Mesenchymal stem cell (in vitro differentiated cells and primary cell): ENCODE measurements at regions not wholly inside any gene's neighbourhood (a gene's known extent, or its start where the extent isn't known, plus 50 kb on each side); places are given as distances from the start of the nearest gene placed in this dataset.
A peak's percentile ranks its signal among the peaks of the same experiment; 100 is the strongest.

Experiments used
- DNase-seq: peaks from one replicate; pipeline ENCODE4 v3.0.0-alpha.2; 2013
- H2AFZ ChIP-seq: one replicate; pipeline ENCODE4 v1.6.1; 2013; ENCODE audit warnings: low read depth, mild to moderate bottlenecking, control low read depth, inconsistent platforms, low read length, moderate library complexity
- H2AK5ac ChIP-seq: 2 replicates; pipeline ENCODE4 v1.6.1; 2013; ENCODE audit warnings: low read length, moderate library complexity, mild to moderate bottlenecking, inconsistent platforms; ENCODE audit not compliant: severe bottlenecking
- H2BK120ac ChIP-seq: one replicate; pipeline ENCODE4 v1.6.1; 2013; ENCODE audit warnings: low read depth, mild to moderate bottlenecking, inconsistent platforms, low read length, moderate library complexity
- H2BK12ac ChIP-seq, 2 experiments: one replicate each; pipeline ENCODE4 v1.6.1; 2013; ENCODE audit warnings: inconsistent platforms in 2 of 2, low read length in 2 of 2, mild to moderate bottlenecking in 2 of 2, moderate library complexity in 2 of 2, control low read depth in 1 of 2
- H2BK15ac ChIP-seq: one replicate; pipeline ENCODE4 v1.6.1; 2013; ENCODE audit warnings: mild to moderate bottlenecking, low read depth, inconsistent platforms; ENCODE audit not compliant: poor library complexity, severe bottlenecking
- H2BK5ac ChIP-seq: 2 replicates; pipeline ENCODE4 v1.6.1; 2013; ENCODE audit warnings: low read depth, mild to moderate bottlenecking, low read length, control low read depth, inconsistent platforms; ENCODE audit not compliant: poor library complexity, severe bottlenecking
- H3K14ac ChIP-seq, 2 experiments: one replicate each; pipeline ENCODE4 v1.6.1; 2013; ENCODE audit warnings: inconsistent platforms in 2 of 2, low read length in 2 of 2, control low read depth in 1 of 2, mild to moderate bottlenecking in 1 of 2, moderate library complexity in 1 of 2
- H3K18ac ChIP-seq, 2 experiments: one replicate each; pipeline ENCODE4 v1.6.1; 2013; ENCODE audit warnings: inconsistent platforms in 2 of 2, low read length in 2 of 2, control low read depth in 1 of 2, low read depth in 1 of 2, mild to moderate bottlenecking in 1 of 2
- H3K23ac ChIP-seq, 2 experiments: one replicate each; pipeline ENCODE4 v1.6.1; 2013; ENCODE audit warnings: inconsistent platforms in 2 of 2, low read length in 2 of 2, mild to moderate bottlenecking in 2 of 2, moderate library complexity in 2 of 2, control low read depth in 1 of 2
- H3K27ac ChIP-seq: 2 replicates; pipeline ENCODE4 v1.5.1; 2013; ENCODE audit warnings: mild to moderate bottlenecking, moderate library complexity, low read length, control low read depth, inconsistent platforms; ENCODE audit not compliant: poor library complexity, severe bottlenecking
- H3K27me3 ChIP-seq, 2 experiments: 2 replicates each; pipeline versions ENCODE4 v1.6.1 to v1.7.0; 2013; ENCODE audit warnings: low read length in 2 of 2, mild to moderate bottlenecking in 2 of 2, moderate library complexity in 2 of 2, control low read depth in 1 of 2, inconsistent platforms in 1 of 2; ENCODE audit not compliant: control insufficient read depth in 1 of 2, insufficient read depth in 1 of 2
- H3K36me3 ChIP-seq, 2 experiments: 2 replicates each; pipeline versions ENCODE4 v1.6.1 to v1.7.0; 2013; ENCODE audit warnings: low read length in 2 of 2, control low read depth in 1 of 2, inconsistent platforms in 1 of 2, low read depth in 1 of 2, mild to moderate bottlenecking in 1 of 2; ENCODE audit not compliant: insufficient read depth in 2 of 2, control insufficient read depth in 1 of 2
- H3K4ac ChIP-seq, 2 experiments: one replicate each; pipeline ENCODE4 v1.6.1; 2013; ENCODE audit warnings: inconsistent platforms in 2 of 2, low read length in 2 of 2, mild to moderate bottlenecking in 2 of 2, moderate library complexity in 2 of 2, control low read depth in 1 of 2, low read depth in 1 of 2
- H3K4me1 ChIP-seq: 2 replicates; pipeline ENCODE4 v1.6.1; 2013; ENCODE audit warnings: low read depth, low read length, control low read depth; ENCODE audit not compliant: control insufficient read depth, insufficient read depth
- H3K4me2 ChIP-seq: 2 replicates; pipeline ENCODE4 v1.6.1; 2013; ENCODE audit warnings: low read length, mild to moderate bottlenecking, inconsistent platforms; ENCODE audit not compliant: poor library complexity, severe bottlenecking
- H3K4me3 ChIP-seq, 2 experiments: 2 replicates each; pipeline versions ENCODE4 v1.5.1 to v1.7.0; 2013; ENCODE audit warnings: low read length in 2 of 2, mild to moderate bottlenecking in 2 of 2, control low read depth in 1 of 2, low read depth in 1 of 2; ENCODE audit not compliant: insufficient read depth in 1 of 2
- H3K79me1 ChIP-seq: replicated peaks from 2 replicates; pipeline ENCODE4 v1.6.1; 2013; ENCODE audit warnings: mild to moderate bottlenecking, control low read depth, low read length, inconsistent platforms; ENCODE audit not compliant: poor library complexity, severe bottlenecking
- H3K9ac ChIP-seq: 2 replicates; pipeline ENCODE4 v1.7.0; 2013; ENCODE audit warnings: mild to moderate bottlenecking, low read length, moderate library complexity
- H3K9me3 ChIP-seq: 2 replicates; pipeline ENCODE4 v1.7.0; 2013; ENCODE audit warnings: mild to moderate bottlenecking, low read length; ENCODE audit not compliant: control insufficient read depth
- H4K8ac ChIP-seq: one replicate; pipeline ENCODE4 v1.6.1; 2013; ENCODE audit warnings: inconsistent platforms, mild to moderate bottlenecking, low read length, moderate library complexity
- H4K91ac ChIP-seq: one replicate; pipeline ENCODE4 v1.6.1; 2013; ENCODE audit warnings: mild to moderate bottlenecking, low read length, inconsistent platforms
- WGBS: methylation state at CpG from one replicate; pipeline ENCODE4 v1.1.7; 2013; ENCODE audit warnings: mixed read lengths; 5-methylcytosine and 5-hydroxymethylcytosine counted together

DNA sequence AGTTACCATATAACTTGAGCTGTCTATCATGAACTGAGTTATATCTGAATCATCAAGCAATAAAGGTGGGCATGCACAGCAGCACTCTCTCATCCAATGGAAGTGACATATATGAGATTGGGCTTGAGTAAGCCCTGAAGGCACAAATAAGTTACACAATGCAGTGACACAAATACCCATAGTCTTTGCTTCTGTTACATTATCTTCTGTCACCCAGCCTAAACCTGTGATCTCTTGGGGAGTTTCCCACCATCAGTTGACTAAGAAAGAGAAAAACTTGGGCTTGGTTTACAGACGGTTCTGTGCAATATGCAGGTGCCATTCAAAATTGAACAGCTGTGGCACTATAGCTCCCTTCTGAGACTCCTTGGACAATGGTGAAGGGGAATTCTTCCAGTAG, 138.8 kb upstream of the IL15 start:
- WGBS, result 98% methylated on average over 1 of the region's 1 CpG
- no peak overlapping the region for H2AK5ac ChIP-seq
- H3K27me3 ChIP-seq, result no peaks in the 10 kb centered on the region
- no peaks in the 10 kb centered on the region for H3K79me1 ChIP-seq
- H4K91ac ChIP-seq, result no peak overlapping the region
- no peak overlapping the region for H3K27ac ChIP-seq
- no peaks in the 10 kb centered on the region for H3K36me3 ChIP-seq
- H3K9ac ChIP-seq, result no peak overlapping the region
- no peak overlapping the region for H3K18ac ChIP-seq
- DNase-seq, result no peak
- no peaks in the 10 kb centered on the region for H3K4me1 ChIP-seq
- H3K4me2 ChIP-seq, result no peak overlapping the region
- H3K23ac ChIP-seq, result no peak overlapping the region
- H4K8ac ChIP-seq, result no peak overlapping the region
- no peak overlapping the region for H2BK5ac ChIP-seq
- no peak overlapping the region for H3K14ac ChIP-seq
- no peak overlapping the region for H3K4me3 ChIP-seq
- H2AFZ ChIP-seq, result no peak overlapping the region
- H2BK120ac ChIP-seq, result no peak overlapping the region
- H2BK15ac ChIP-seq, result no peak overlapping the region
- H3K9me3 ChIP-seq, result no peaks in the 10 kb centered on the region
- H3K4ac ChIP-seq, result no peak overlapping the region
- no peak overlapping the region for H2BK12ac ChIP-seq

- Histone ChIP-seq H3K27me3 (no peaks in the 10 kb centered on the region), H2BK12ac (no peak overlapping the region), H2BK120ac (no peak overlapping the region), H3K36me3 (no peaks in the 10 kb centered on the region), H2BK5ac (no peak overlapping the region), H2BK15ac (no peak overlapping the region), H3K18ac (no peak overlapping the region), H3K4ac (no peak overlapping the region), H3K4me1 (no peaks in the 10 kb centered on the region), H4K91ac (no peak overlapping the region), H3K9me3 (no peaks in the 10 kb centered on the region), H2AK5ac (no peak overlapping the region), H2AFZ (no peak overlapping the region), H3K9ac (no peak overlapping the region), H3K14ac (no peak overlapping the region), H4K8ac (no peak overlapping the region), H3K27ac (no peak overlapping the region), H3K79me1 (no peaks in the 10 kb centered on the region), H3K4me2 (no peak overlapping the region), H3K4me3 (no peak overlapping the region), H3K23ac (no peak overlapping the region)
- no peak for DNase-seq
- 50% methylated on average over 2 of the region's 3 CpGs for WGBS
Measured at GRCh38 chr4:141499261-141499853, 137.0 kb upstream of the IL15 start.

- Histone ChIP-seq H3K9me3 (no peaks in the 10 kb centered on the region), H2AK5ac (no peak overlapping the region), H3K18ac (no peak overlapping the region), H3K79me1 (no peaks in the 10 kb centered on the region), H2BK12ac (no peak overlapping the region), H3K4me2 (no peak overlapping the region), H4K91ac (no peak overlapping the region), H3K4ac (no peak overlapping the region), H3K4me1 (no peaks in the 10 kb centered on the region), H2BK120ac (no peak overlapping the region), H3K36me3 (no peaks in the 10 kb centered on the region), H3K4me3 (no peak overlapping the region), H3K27ac (no peak overlapping the region), H2BK15ac (no peak overlapping the region), H2BK5ac (no peak overlapping the region), H3K27me3 (no peaks in the 10 kb centered on the region), H3K9ac (no peak overlapping the region), H4K8ac (no peak overlapping the region), H3K14ac (no peak overlapping the region), H2AFZ (no peak overlapping the region), H3K23ac (no peak overlapping the region)
- WGBS, result no CpG with 5 or more reads among the region's 1 CpG
- no peak for DNase-seq
Measured at GRCh38 chr4:141501395-141501794, 135.0 kb upstream of the IL15 start.

DNA sequence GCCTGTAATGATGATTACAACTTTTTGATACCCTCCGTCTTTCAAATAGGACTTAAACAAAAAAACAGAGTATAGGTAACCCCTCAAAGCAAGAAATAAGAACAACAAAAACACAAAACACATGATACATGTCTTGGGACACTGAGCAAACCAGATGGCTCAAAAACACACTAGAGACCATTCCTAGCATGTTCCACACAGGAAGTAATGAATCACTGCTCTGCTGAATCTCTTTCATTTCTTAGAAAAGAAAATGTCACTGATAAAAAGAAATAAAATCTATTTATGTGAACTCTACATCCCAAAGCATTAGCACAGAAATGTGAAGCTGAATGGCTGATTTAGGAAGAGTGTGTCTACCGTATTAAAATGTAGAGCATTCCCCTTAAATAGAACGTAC, 134.5 kb upstream of the IL15 start:
- WGBS, result 100% methylated on average over 1 of the region's 3 CpGs
- Histone ChIP-seq H3K36me3 (no peaks in the 10 kb centered on the region), H2AFZ (no peak overlapping the region)

More for the DNA sequence above, 134.5 kb upstream of the IL15 start:
- Histone ChIP-seq H3K9ac (peak overlapping the region; percentile 6), H3K4me2 (no peak overlapping the region), H2BK120ac (no peak overlapping the region), H3K14ac (no peak overlapping the region), H3K4me1 (no peaks in the 10 kb centered on the region), H2AK5ac (no peak overlapping the region), H3K9me3 (no peaks in the 10 kb centered on the region), H2BK15ac (no peak overlapping the region), H4K91ac (no peak overlapping the region), H3K4me3 (no peak overlapping the region), H3K4ac (no peak overlapping the region), H4K8ac (no peak overlapping the region), H2BK12ac (no peak overlapping the region), H3K27me3 (no peaks in the 10 kb centered on the region), H3K79me1 (no peaks in the 10 kb centered on the region), H3K27ac (no peak overlapping the region), H2BK5ac (no peak overlapping the region), H3K18ac (no peak overlapping the region), H3K23ac (no peak overlapping the region)
- peak; percentile 54 for DNase-seq
